Suppressor macrophage treated with lipopolysaccharide for 4 hours (primary cell): ENCODE measurements at regions not wholly inside any gene's neighbourhood (a gene's known extent, or its start where the extent isn't known, plus 50 kb on each side); places are given as distances from the start of the nearest gene placed in this dataset.

Experiments used
- DNase-seq: peaks from one replicate; pipeline ENCODE4 v3.0.0-alpha.2; 2020

GRCh38 chr1:30345491-30346130 is 377.8 kb downstream of the MATN1 start:
- DNase-seq = no peak

GRCh38 chr1:30343562-30343961 is 379.8 kb downstream of the MATN1 start:
- no peak for DNase-seq

GRCh38 chr1:30342535-30343141 is 380.7 kb downstream of the MATN1 start:
- DNase-seq = no peak

- DNase-seq = no peak
These were observed 382.5 kb downstream of the MATN1 start for GRCh38 chr1:30340934-30341333.

- no peak for DNase-seq
These were observed 383.5 kb downstream of the MATN1 start for GRCh38 chr1:30339866-30340265.

GRCh38 chr1:30338765-30339164 is 384.6 kb downstream of the MATN1 start:
- DNase-seq = no peak

GRCh38 chr1:30337324-30337620 is 386.1 kb downstream of the MATN1 start:
- DNase-seq = no peak

- no peak for DNase-seq
These were observed 386.6 kb downstream of the MATN1 start for GRCh38 chr1:30336550-30337323.

- no peak for DNase-seq
These were observed 387.4 kb downstream of the MATN1 start for GRCh38 chr1:30335997-30336390.

- DNase-seq = no peak
These were observed 387.9 kb downstream of the MATN1 start for GRCh38 chr1:30335389-30335996.

GRCh38 chr1:30334767-30335166 is 388.6 kb downstream of the MATN1 start:
- no peak for DNase-seq

- DNase-seq = no peak
These were observed 391.0 kb downstream of the MATN1 start for GRCh38 chr1:30332116-30333094.

- no peak for DNase-seq
These were observed 391.8 kb downstream of the MATN1 start for GRCh38 chr1:30331415-30332065.

GRCh38 chr1:30330644-30331043 is 392.7 kb downstream of the MATN1 start:
- no peak for DNase-seq

GRCh38 chr1:30329802-30330557 is 393.4 kb downstream of the MATN1 start:
- no peak for DNase-seq

- DNase-seq = no peak
These were observed 394.1 kb downstream of the MATN1 start for GRCh38 chr1:30329263-30329753.

GRCh38 chr1:30328401-30329262 is 394.8 kb downstream of the MATN1 start:
- no peak for DNase-seq

- DNase-seq = no peak
These were observed 395.4 kb downstream of the MATN1 start for GRCh38 chr1:30328100-30328370.

GRCh38 chr1:30327370-30328099 is 395.9 kb downstream of the MATN1 start:
- DNase-seq = no peak

- no peak for DNase-seq
These were observed 397.4 kb downstream of the MATN1 start for GRCh38 chr1:30325999-30326398.
